Omental fat pad (tissue), 3 donors: ENCODE measurements at regions not wholly inside any gene's neighbourhood (a gene's known extent, or its start where the extent isn't known, plus 50 kb on each side); places are given as distances from the start of the nearest gene placed in this dataset.

Experiments
- ATAC-seq: fragments of 150-250 bp; one replicate; pipeline ENCODE4 v1.9.1; 2016; ENCODE audit warnings: mild to moderate bottlenecking, moderate library complexity; ENCODE audit not compliant: low FRiP score
- DNase-seq: peaks from one replicate; pipeline ENCODE4 v3.0.0-alpha.2; 2019; ENCODE audit warnings: low spot score
- TF ChIP-seq, protein P1 (sequence below), 3 donors: fragments of 450-650 bp; IDR thresholded peaks; one replicate each; pipeline ENCODE4 v1.5.1; 2016 to 2017; ENCODE audit warnings: antibody characterized with exemption in 3 of 3, mild to moderate bottlenecking in 3 of 3, moderate library complexity in 2 of 3

- ATAC-seq (no peak), DNase-seq (no peak)
Observed at GRCh38 chr9:84151236-84151635, 170.6 kb downstream of the RMI1 start.

GRCh38 chr9:84151640-84152039, 171.0 kb downstream of the RMI1 start:
- no peak for ATAC-seq
- TF ChIP-seq, protein P1, sequence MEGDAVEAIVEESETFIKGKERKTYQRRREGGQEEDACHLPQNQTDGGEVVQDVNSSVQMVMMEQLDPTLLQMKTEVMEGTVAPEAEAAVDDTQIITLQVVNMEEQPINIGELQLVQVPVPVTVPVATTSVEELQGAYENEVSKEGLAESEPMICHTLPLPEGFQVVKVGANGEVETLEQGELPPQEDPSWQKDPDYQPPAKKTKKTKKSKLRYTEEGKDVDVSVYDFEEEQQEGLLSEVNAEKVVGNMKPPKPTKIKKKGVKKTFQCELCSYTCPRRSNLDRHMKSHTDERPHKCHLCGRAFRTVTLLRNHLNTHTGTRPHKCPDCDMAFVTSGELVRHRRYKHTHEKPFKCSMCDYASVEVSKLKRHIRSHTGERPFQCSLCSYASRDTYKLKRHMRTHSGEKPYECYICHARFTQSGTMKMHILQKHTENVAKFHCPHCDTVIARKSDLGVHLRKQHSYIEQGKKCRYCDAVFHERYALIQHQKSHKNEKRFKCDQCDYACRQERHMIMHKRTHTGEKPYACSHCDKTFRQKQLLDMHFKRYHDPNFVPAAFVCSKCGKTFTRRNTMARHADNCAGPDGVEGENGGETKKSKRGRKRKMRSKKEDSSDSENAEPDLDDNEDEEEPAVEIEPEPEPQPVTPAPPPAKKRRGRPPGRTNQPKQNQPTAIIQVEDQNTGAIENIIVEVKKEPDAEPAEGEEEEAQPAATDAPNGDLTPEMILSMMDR (IDR thresholded peaks at IDR 0.05): no peak
- DNase-seq: no peak

More at GRCh38 chr9:84151236-84151635, 170.6 kb downstream of the RMI1 start:
- TF ChIP-seq, protein P1 (IDR thresholded peaks at IDR 0.05): no peak

DNA sequence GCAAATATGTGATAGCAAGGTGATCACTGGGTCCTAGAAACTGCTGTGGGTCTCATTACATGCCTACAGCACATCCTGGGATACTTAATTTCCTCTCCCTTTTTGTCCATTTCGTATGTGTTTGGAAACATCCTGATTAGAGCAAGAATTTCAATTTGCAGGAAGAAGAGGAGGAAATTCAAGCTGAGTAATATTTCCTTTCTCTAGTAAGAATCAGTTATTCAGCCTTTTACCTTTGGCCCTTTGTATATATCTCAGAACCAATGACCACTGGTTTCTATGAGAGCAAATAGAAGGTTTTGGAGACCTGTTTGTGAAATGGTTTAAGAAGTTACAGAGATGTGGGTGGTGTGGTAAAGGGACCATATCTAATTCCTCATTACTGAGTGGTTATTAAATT, 171.6 kb downstream of the RMI1 start:
- TF ChIP-seq, protein P1 (IDR thresholded peaks at IDR 0.05): no peak
- no peak for DNase-seq
- no peak for ATAC-seq

GRCh38 chr9:84153885-84154284, 173.3 kb downstream of the RMI1 start:
- TF ChIP-seq, protein P1 (IDR thresholded peaks at IDR 0.05): no peak
- ATAC-seq (no peak), DNase-seq (no peak)

GRCh38 chr9:84154320-84154719, 173.7 kb downstream of the RMI1 start:
- TF ChIP-seq, protein P1 (IDR thresholded peaks at IDR 0.05): no peak
- no peak for ATAC-seq
- DNase-seq: no peak

DNA sequence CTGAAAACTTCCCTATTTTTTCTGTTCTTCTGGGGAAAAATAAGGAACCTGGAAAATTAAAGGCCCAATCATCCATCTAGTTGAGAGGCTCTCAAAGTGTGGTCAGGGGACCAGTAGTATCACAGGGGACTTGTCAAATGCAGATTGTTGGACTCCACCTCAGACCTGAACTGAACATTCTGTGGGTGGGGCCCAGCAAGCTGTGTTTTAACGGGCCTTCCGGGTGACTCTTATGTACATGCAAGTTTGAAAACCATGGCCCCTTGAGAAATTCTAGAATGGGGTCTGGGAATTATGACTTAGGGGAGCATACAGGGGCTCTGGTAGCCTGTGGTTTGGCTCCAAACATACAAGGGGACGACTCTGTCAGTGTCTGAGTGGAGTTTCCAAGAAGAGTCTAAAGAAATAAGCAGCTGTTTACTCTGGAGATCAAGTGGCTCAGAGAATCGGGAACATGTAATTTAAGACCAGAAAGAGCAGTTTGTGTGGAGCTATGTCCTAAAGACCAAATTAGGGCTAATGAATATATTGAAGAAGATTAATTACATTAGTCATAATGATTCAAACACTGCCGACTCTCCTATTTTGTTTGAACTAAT, 177.4 kb downstream of the SLC28A3 start:
- TF ChIP-seq, protein P1 (IDR thresholded peaks at IDR 0.05): no peak
- ATAC-seq (no peak), DNase-seq (no peak)

- DNase-seq: no peak
- TF ChIP-seq, protein P1 (IDR thresholded peaks at IDR 0.05): no peak
- no peak for ATAC-seq
Observed at GRCh38 chr9:84166891-84167290, 173.7 kb downstream of the SLC28A3 start.
